ENCODE measurements at regions not wholly inside any gene's neighbourhood (a gene's known extent, or its start where the extent isn't known, plus 50 kb on each side); places are given as distances from the start of the nearest gene placed in this dataset.
"Not testable (repeated sequence)": the region's sequence is repeated elsewhere in the genome, so short reads cannot be mapped to it uniquely, and the experiment has no call there.

- no peak for DNase-seq
Observed at GRCh38 chr14:29392287-29392686, 535.4 kb downstream of the PRKD1 start.

GRCh38 chr14:29403091-29403490, 524.6 kb downstream of the PRKD1 start:
- no peak for DNase-seq

DNA sequence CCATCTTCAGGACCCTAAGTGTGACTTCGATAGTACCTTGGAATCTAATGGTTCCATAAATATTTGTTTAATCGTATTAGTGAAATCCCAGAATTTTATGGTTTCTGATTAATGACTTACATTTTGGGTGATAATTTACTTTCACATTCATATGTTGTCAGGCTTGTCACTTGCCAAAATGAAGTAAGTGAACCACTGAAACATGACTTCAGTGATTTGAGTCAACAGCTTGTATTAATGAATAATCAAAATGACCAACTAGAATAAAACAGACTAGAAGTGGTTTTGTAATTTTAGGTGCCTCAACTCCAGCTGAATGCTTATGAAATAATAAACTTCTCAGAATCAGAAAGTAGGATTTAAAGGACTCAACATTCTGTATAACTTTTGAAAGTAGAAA, 517.1 kb downstream of the PRKD1 start:
- DNase-seq = no peak

GRCh38 chr14:29414931-29415330, 512.7 kb downstream of the PRKD1 start:
- not testable (repeated sequence) for DNase-seq

DNA sequence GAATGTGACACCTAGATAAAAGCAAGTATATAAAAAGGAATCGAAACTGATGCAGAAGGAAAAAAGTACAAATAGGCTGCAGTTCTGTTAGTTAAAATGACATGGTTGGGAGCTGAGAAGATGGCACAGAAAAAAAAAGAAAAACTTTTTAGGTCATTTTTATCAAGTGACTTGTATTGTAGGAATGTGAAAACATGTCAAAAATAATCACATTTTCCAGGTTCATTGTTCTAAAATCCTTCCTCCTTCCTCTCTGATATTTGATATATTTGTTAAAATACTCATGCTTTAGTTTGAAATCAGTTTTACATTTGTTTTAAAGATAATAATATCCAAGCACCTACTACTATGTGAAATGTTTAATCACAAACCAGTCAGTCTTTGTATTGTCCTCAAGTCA, 507.9 kb downstream of the PRKD1 start:
- no peak for DNase-seq

DNA sequence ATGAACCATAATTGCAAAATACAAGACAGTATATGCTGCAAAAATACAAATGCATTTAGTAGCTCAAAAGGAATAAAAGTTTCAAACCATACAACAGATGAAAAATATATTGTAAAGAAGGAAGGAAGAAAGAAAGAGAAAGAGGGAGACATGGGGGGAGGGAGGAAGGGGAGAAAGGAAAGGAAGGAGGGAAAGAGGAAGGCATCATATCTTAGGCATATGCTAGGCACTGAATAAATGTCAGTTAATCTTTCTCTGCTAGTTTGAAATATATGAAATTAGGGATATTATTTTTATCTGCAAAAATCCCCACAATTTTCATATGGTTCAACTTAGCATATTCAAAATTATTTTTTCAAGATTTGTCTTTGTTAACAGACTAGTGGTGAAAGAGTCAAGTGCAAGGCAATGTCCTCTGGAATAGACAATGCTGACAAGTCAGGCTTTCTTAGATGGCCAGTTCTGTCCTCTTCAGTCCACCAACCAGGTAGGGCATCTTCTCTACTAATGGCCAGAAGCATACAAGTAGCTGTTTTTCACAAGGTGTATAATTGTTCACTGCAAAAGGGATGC, 506.4 kb downstream of the PRKD1 start:
- no peak for DNase-seq

DNA sequence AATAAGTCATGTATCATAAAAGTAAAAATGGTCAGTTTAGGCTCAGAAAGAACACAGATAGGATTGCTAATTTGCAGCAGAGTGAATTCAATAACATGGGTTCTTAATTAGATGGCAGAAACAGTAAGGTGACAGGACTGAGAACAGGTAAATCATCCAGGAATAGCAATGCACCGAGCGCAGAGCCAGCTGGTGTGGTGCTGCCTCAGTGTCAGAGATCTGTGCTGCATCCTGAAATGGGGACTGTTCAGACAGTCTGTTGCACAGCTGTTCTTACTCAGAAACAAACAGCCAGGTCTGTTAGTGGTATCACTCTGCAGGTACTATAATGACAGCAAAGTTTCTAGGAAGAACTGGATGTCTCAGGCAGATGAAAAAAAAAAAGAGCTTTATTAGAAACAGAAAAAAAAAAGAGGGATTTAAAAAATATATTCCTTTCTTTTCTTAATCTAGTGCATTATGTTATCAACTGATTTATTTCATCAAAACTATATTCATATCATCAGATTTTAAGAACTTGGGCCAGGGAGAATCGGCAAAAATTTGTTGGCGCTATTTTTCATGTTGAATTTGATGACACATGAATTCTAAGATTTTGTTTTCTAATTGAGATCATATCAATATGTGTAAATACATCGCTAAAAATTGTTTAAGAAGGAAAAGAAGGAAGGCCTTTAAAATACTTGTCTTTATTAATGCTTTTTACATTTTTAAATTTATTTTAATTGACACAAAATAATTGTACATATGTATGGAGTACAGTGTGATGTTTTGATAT, 501.8 kb downstream of the PRKD1 start:
- peak; percentile 17 for DNase-seq

DNA sequence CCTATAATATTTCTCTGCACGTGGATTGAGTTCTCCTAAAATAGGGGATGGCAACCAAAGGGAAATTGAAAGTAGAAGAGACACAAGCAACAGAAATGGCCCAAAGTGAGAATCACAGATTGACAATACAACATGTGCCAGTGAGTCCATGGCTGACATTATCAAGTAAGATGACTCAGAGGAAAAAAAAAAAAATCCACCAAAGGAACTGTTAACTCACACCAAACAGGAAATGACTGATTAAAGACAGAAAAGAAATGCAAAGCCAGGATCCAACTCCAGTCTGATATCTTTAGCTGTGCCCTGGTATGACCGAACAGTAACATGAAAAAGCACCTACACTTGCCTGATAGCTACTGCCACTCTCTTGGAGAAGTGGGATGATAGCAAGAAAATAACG, 485.0 kb downstream of the PRKD1 start:
- no peak for DNase-seq

DNA sequence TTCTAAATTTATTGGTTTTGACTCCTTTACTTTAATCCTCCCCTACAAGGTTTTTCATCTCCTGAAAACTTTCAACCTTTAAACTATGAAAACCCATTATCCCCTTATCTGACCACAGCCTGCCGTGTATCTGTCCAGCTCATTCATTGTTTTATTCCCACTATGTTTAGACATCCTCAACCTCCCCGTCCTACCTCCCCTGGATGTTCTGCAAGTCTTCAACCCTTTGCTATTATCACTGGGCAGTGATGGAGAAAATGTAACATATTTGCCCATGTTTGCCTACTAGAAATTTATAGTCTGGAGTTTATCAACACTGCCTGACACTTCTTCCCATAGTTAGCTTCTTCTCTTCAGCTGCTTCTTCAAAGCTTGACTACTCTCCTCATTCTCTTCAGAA, 483.4 kb downstream of the PRKD1 start:
- no peak for DNase-seq

GRCh38 chr14:29444805-29445204, 482.8 kb downstream of the PRKD1 start:
- no peak for DNase-seq

- no peak for DNase-seq
Observed at GRCh38 chr14:29446971-29447370, 480.7 kb downstream of the PRKD1 start.

DNA sequence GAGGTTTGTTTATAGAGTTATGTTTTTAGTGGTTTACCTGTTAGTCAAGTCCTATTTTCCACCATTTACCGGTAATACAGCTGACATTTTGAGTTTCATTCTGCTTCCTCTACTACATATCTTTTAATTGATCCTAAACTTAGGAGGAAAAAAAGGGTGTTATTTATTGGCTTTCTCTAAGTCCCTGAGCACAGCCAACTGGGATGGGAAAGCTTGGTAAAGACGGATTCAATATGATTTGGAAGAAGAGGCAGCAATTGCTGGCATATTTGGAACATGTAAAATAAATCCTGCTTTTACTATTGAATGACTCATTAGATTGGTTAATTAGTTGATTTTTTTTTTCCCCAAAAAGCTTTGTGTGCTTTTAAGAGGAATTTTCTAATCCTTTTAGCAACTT, 475.7 kb downstream of the PRKD1 start:
- DNase-seq = no peak

GRCh38 chr14:29453045-29453444, 474.6 kb downstream of the PRKD1 start:
- no peak for DNase-seq

GRCh38 chr14:29454026-29454693, 473.5 kb downstream of the PRKD1 start:
- no peak for DNase-seq

DNA sequence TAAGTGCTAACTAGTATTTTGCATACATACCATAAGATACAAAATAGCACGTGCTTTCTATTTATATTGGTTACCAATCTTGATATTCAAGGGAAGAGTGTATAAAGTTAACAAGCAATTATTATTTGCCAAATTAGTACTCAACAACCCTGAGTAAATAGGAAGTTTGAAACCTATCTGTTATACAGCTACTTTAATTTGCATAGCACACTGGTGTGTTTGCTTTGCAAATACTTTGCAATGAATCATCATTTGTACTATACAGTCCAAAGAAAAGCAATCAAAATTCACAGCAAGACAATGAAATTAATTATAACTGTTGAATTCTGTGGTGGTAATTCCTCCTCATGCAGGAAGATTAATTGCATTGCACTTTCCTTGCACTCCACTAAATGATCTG, 469.1 kb downstream of the PRKD1 start:
- no peak for DNase-seq

DNA sequence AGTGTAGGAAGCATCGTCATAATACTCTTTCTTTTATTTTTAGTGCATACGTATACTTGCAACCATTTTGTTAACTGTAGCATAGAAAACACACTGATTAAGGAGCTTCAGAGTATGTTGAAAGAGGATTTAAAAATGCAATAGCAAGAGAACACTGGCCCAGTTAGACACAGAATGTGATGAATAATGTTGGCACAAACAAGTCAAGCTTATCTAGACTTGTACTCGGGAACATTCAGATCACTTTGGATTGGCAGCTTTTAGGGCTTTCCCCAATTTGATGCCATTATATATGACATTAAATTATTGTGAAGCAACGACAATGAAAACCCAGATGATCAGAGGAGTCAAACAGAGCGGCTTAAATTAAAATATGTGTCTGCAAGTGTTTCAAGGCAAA, 468.1 kb downstream of the PRKD1 start:
- no peak for DNase-seq

GRCh38 chr14:29459969-29460560, 467.6 kb downstream of the PRKD1 start:
- no peak for DNase-seq

DNA sequence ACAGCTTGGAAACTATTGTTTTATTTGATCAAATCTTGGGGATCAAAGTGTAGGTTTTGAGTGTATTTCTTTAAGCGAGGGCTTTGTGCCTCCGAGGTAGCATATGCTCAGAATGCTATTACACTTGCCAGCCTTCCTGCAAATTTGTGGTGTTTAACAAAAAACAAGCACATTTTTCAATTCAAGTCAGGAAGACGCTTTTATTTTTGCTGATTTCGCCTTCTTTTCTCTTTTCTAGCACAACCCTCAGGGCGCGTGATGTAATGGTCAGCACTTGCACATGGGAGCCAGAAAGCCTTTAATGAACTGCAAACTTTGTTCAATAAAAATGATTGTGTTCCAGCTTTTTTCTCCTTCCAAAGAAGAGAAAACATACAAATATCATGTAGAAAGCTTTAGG, 466.5 kb downstream of the PRKD1 start:
- DNase-seq = no peak

- DNase-seq = no peak
Observed at GRCh38 chr14:29461506-29461905, 466.1 kb downstream of the PRKD1 start.

DNA sequence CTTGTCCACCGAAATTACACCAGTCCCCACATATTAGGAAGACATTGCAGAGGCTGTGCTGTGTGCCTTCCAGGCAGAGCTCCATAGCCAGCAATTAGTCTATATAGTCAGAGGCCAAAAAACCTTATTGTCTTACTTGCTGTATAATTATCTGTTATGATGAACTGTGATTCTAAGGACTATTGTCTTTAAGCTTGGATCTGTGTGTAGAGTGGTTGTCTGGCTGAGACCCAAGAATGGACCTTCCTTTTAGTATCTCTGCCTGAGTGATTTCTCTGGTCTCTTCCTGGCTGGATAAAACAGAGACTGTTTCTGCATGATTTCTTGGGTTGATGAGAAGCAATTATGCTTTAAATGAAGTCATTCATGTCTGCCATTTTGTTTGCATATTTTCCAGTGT, 465.3 kb downstream of the PRKD1 start:
- no peak for DNase-seq

DNA sequence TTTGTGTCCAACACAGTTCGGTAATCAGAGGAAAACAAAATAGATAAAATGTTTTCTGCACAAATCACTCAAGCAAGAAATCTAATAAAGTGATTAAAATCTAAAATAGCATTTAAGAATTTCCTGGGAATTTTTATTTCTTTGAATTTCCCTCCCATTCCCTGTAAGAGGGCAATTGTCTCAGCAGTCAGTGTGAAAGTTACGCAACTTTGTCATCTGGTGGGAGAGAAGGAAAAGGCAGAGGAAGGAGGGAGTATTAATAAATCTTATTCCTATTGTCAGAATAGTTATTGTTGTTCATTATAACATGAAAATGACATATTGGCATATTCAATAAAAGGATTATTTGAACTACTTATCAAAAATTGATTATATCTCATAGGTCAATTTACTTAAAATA, 464.9 kb downstream of the PRKD1 start:
- DNase-seq = no peak

GRCh38 chr14:29463727-29464395, 463.8 kb downstream of the PRKD1 start:
- peak; percentile 24 for DNase-seq

DNA sequence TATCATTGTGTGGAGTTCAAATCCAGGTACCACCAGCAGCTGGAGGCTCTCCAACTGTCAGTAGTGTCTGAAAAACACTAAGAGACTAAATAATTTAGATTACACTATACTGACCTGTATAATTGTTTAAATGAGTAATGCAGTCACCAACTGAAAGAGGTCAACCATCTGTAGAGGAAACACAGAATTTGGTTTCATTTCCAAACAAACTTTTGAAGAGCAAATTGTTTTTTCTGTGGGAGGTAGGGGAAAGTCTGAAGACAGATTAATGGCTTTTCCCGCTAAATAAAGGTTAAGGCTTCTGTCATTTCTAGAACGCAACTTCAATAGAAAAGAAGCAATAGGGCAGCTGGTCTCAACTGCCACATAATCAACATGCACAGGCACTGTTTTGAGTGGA, 462.6 kb downstream of the PRKD1 start:
- peak; percentile 66 for DNase-seq

Data from SHP77 treated with DMSO at 0.1 percent for 48 hours (cell line).